Esophagus squamous epithelium (tissue), 5 donors: ENCODE measurements at regions not wholly inside any gene's neighbourhood (a gene's known extent, or its start where the extent isn't known, plus 50 kb on each side); places are given as distances from the start of the nearest gene placed in this dataset.

Experiments used
- DNase-seq: peaks from one replicate; lab custom pipeline; 2025; lab: John Stamatoyannopoulos, UW
- H3K27ac ChIP-seq, 4 donors: fragments of 200-600 bp; sonication (generic); one replicate each; pipeline ENCODE4 v1.5.1; 2016 to 2019; ENCODE audit warnings: mild to moderate bottlenecking in 1 of 4
- H3K27me3 ChIP-seq, 4 donors: fragments of 200-600 bp; sonication (generic); 1 replicate in 3 of 4; 2 replicates in 1 of 4; pipeline versions ENCODE4 v1.5.1 to v1.6.0; 2017 to 2021; ENCODE audit warnings: antibody characterized with exemption in 1 of 4
- H3K36me3 ChIP-seq, 3 donors: fragments of 200-600 bp; sonication (generic); one replicate each; pipeline ENCODE4 v1.5.1; 2016 to 2019
- H3K4me1 ChIP-seq, 3 donors: fragments of 200-600 bp; sonication (generic); one replicate each; pipeline ENCODE4 v1.5.1; 2017 to 2019
- H3K4me3 ChIP-seq, 4 donors: fragments of 200-600 bp; sonication (generic); 1 replicate in 3 of 4; 2 replicates in 1 of 4; pipeline ENCODE4 v1.5.1; 2016 to 2019; ENCODE audit warnings: mild to moderate bottlenecking in 2 of 4, moderate library complexity in 1 of 4
- H3K9me3 ChIP-seq, 3 donors: fragments of 200-600 bp; sonication (generic); one replicate each; pipeline ENCODE4 v1.5.1; 2016 to 2019
- POLR2A ChIP-seq, 4 donors: fragments of 450-650 bp; IDR thresholded peaks; one replicate each; pipeline ENCODE4 v1.6.1; 2017; ENCODE audit warnings: antibody characterized with exemption in 4 of 4, mild to moderate bottlenecking in 4 of 4, moderate library complexity in 3 of 4
- WGBS, 2 donors: methylation state at CpG; one replicate each; pipeline ENCODE4 v1.1.5; 2018; 5-methylcytosine and 5-hydroxymethylcytosine counted together
- intact Hi-C: fragments of 100-400 bp; cut with DNase I; formaldehyde crosslinking; loops from one replicate; pipeline ENCODE4 v1.15.0; 2022
- TF ChIP-seq, protein P1 (sequence below), 6 experiments: fragments of 450-650 bp in 4 of 6; fragments of 200-600 bp in 2 of 6; sonication (generic) in 2 of 6; IDR thresholded peaks; one replicate each; pipeline ENCODE4 v1.5.1; 2016 to 2019; ENCODE audit warnings: antibody characterized with exemption in 6 of 6, mild to moderate bottlenecking in 4 of 6, moderate library complexity in 4 of 6
- donor health status: DM: yes; HTN: yes; CAD: no.

DNA sequence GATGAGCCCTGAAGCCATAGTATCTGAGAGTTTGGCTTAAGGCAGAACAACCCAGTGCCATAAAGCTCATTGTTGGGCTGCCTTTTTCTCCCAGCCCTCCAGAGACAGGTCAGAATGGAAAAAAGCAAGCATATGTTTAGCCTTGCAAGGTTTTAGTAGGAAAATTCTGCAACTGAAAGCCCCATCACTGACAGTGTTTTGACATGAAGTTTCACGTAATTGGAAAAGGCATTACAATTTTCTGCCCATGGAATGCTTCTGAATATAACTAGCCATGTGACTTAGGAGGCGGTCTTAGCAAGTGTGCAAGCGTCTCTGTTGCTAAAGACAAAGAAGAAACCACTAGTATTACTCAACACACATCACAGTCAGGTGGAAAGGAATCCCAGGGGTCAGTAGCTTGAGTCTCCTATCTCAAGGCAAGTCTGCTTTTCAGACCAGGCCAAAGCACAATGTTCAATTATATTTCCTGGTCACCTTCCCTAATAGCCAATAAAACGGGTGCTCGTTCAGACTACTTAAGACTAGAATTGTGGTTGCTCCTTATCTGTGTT is 117.6 kb downstream of the CARTPT start:
- no peak for DNase-seq
- Histone ChIP-seq H3K27me3 (peaks cover 0 to 2% (median 0%) of the 10 kb centered on the region in 4 donors), H3K27ac (no peak overlapping the region), H3K4me3 (no peak overlapping the region), H3K4me1 (no peaks in the 10 kb centered on the region), H3K9me3 (no peaks in the 10 kb centered on the region), H3K36me3 (no peaks in the 10 kb centered on the region)
- TF ChIP-seq POLR2A (IDR thresholded peaks at IDR 0.05) = no peak
- TF ChIP-seq, protein P1, sequence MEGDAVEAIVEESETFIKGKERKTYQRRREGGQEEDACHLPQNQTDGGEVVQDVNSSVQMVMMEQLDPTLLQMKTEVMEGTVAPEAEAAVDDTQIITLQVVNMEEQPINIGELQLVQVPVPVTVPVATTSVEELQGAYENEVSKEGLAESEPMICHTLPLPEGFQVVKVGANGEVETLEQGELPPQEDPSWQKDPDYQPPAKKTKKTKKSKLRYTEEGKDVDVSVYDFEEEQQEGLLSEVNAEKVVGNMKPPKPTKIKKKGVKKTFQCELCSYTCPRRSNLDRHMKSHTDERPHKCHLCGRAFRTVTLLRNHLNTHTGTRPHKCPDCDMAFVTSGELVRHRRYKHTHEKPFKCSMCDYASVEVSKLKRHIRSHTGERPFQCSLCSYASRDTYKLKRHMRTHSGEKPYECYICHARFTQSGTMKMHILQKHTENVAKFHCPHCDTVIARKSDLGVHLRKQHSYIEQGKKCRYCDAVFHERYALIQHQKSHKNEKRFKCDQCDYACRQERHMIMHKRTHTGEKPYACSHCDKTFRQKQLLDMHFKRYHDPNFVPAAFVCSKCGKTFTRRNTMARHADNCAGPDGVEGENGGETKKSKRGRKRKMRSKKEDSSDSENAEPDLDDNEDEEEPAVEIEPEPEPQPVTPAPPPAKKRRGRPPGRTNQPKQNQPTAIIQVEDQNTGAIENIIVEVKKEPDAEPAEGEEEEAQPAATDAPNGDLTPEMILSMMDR (IDR thresholded peaks at IDR 0.05) = no peak
- WGBS, 2 donors = 69 to 72% methylated on average over 5 of the region's 5 CpGs
- intact Hi-C loops = no loop called here

DNA sequence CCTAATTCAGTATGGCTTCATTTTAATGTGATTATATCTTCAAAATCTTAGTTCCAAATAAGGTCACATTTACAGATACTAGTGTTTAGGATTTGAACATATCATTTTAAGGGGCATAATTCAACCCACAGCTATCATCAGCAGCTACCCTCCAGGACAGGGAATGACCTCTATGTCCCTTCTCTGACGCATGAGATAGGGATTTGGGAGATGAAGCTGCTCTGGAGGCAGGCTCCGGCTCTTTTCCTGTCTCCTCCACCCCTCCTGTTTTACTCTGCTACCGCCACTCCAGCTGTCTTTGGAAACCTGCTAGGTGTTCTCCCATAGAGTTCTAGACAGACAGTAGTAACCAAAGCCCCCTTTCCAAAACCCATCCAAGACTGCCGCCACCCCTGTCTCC is 119.2 kb downstream of the CARTPT start:
- intact Hi-C loops = no loop called here
- no peak for DNase-seq
- 93 to 95% methylated on average over 4 of the region's 4 CpGs for WGBS, 2 donors
- no peak for TF ChIP-seq POLR2A (IDR thresholded peaks at IDR 0.05)
- TF ChIP-seq, protein P1 (IDR thresholded peaks at IDR 0.05) = no peak
- Histone ChIP-seq H3K27me3 (peaks cover 0 to 2% (median 0%) of the 10 kb centered on the region in 4 donors), H3K9me3 (no peaks in the 10 kb centered on the region), H3K36me3 (no peaks in the 10 kb centered on the region), H3K4me3 (no peak overlapping the region), H3K4me1 (no peaks in the 10 kb centered on the region), H3K27ac (no peak overlapping the region)

DNA sequence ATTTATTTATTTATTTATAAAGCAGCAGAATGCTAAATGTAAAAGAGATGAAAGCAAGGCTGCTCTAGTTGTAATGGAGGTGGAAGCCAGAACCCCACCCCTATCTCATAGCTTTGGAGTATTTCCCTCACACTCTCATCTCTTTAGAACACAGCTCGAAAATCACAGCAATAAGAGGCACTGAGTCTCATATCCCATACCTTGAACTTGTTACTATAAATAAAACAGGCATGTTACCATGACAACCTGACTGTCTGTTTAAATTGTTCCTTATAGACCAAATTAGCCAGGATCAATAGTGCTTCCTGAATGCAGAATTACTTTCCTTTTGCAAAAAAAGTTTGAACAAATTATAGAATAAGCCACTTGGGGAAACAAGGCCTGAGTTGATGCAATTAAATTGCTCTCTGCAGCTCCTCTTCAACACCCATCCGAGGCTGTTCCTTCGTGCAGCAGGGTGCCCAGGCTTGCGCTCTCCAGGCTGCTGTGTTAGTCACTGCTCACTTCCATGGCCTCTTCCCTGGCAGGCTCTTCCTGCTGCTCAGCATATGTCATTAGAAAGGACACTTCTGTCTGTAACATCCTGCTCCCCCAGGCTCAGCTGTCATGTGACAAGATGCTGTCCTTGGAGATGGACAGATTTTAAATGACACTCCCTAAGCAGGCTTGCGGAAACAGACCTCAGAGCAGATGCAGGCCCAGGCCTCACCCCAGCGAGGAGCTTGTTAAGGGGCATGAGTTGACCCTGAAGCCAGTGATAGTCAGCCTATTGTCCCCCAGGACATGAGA is 120.2 kb downstream of the CARTPT start:
- no peak for TF ChIP-seq POLR2A (IDR thresholded peaks at IDR 0.05)
- TF ChIP-seq, protein P1 (IDR thresholded peaks at IDR 0.05) = no peak
- H3K27me3 ChIP-seq = peaks cover 0 to 2% (median 0%) of the 10 kb centered on the region in 4 donors
- H3K36me3 ChIP-seq = no peaks in the 10 kb centered on the region
- H3K9me3 ChIP-seq = no peaks in the 10 kb centered on the region
- no peaks in the 10 kb centered on the region for H3K4me1 ChIP-seq
- no peak overlapping the region for H3K27ac ChIP-seq
- WGBS, 2 donors = 51 to 59% methylated on average over 4 to 5 of the region's 6 CpGs
- intact Hi-C loops = no loop called here
- H3K4me3 ChIP-seq = no peak overlapping the region
- no peak for DNase-seq

DNA sequence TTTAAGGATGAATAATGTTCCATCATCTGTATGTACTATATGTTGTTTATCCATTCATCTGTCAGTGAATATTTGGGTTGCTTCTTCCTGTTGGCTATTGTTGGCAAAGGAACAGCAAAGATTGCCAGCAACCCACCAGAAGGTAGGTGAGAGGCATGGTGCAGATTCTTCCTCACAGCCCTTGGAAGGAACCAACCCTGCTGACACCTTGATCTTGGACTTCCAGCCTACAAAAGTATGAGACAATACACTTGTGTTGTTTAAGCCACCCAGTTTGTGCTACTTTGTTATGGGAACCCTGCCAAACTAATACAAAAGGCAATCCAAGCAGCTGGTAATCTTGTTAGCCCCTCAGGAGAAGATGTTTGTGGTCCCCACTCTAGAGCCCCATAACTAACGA is 122.0 kb downstream of the CARTPT start:
- Histone ChIP-seq H3K36me3 (no peaks in the 10 kb centered on the region), H3K27ac (no peak overlapping the region), H3K27me3 (peaks cover 0 to 2% (median 0%) of the 10 kb centered on the region in 4 donors), H3K4me3 (no peak overlapping the region), H3K9me3 (no peaks in the 10 kb centered on the region), H3K4me1 (no peaks in the 10 kb centered on the region)
- no peak for DNase-seq
- 69 to 100% methylated on average over 1 of the region's 1 CpG for WGBS, 2 donors
- intact Hi-C loops = no loop called here
- TF ChIP-seq, protein P1 (IDR thresholded peaks at IDR 0.05) = no peak
- no peak for TF ChIP-seq POLR2A (IDR thresholded peaks at IDR 0.05)

DNA sequence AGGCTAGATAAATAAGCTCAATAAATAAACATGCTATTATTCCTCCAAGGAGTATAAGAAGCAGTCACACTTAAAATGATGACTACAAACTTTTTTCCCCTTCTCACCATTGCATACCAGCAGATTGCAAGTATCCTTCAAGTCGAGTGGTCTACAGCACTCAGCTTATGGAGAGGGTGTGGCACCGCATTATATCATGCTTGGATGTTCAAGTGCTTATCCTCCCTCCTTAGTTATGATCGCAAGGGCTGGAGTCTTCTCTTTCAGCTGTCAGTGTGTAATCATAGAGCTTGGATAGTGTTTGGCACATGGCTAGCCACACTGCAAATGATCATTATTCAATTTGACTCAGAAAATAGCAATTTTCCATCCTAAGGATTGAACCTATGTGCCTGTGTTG is 124.0 kb downstream of the CARTPT start:
- Histone ChIP-seq H3K27me3 (peaks cover 0 to 2% (median 0%) of the 10 kb centered on the region in 4 donors), H3K4me3 (no peak overlapping the region), H3K9me3 (no peaks in the 10 kb centered on the region), H3K4me1 (no peaks in the 10 kb centered on the region), H3K36me3 (no peaks in the 10 kb centered on the region), H3K27ac (no peak overlapping the region)
- intact Hi-C loops = no loop called here
- 74 to 89% methylated on average over 3 of the region's 3 CpGs for WGBS, 2 donors
- no peak for TF ChIP-seq POLR2A (IDR thresholded peaks at IDR 0.05)
- TF ChIP-seq, protein P1 (IDR thresholded peaks at IDR 0.05) = no peak
- no peak for DNase-seq
